Gastrocnemius medialis (tissue), 4 donors: ENCODE measurements at regions not wholly inside any gene's neighbourhood (a gene's known extent, or its start where the extent isn't known, plus 50 kb on each side); places are given as distances from the start of the nearest gene placed in this dataset.

Experiments
- POLR2A ChIP-seq, 2 donors: fragments of 450-650 bp; IDR thresholded peaks; one replicate each; pipeline ENCODE4 v1.6.1; 2017; ENCODE audit warnings: antibody characterized with exemption in 2 of 2, mild to moderate bottlenecking in 2 of 2, moderate library complexity in 2 of 2
- TF ChIP-seq, protein P1 (sequence below), 5 experiments: fragments of 450-650 bp in 3 of 5; fragments of 200-600 bp in 2 of 5; sonication (generic) in 2 of 5; IDR thresholded peaks in 4 of 5; conservative IDR thresholded peaks in 1 of 5; 1 replicate in 4 of 5; 2 replicates in 1 of 5; pipeline ENCODE4 v1.5.1; 2016 to 2019; ENCODE audit warnings: antibody characterized with exemption in 5 of 5, mild to moderate bottlenecking in 3 of 5, moderate library complexity in 3 of 5

DNA sequence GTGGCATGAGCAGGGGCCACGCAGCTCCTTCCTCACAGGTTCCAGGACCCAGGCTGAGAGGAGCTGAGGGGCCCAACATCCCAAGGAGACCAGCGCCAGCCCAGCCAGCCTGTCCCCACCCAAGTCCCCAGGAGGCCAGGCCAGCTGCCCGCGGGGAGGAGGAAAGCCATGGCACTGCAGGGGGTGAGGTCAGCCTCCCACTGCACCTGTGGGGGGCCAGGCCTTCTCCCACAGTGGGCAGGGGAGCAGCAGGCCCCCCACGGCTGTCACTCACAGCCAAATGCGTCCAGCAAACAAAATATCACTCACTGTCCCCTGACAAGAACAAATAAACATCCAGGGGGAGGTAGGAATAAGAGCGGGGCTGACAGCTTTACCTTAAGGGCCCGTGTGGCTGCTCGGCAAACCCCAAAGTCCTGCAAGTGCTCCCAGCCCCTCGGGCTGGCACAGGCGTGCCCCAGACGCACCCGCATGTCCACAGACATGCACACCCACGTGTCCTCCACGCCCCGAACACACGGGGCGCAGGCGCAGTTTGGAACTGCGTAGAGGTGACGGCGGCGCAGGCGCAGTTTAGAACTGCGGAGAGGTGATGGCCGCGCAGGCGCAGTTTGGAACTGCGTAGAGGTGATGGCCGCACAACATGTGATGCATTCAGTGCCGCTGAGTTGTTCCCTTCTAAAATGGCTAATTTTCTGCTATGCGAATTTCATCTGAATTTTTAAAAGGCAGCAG lies 291.1 kb downstream of the FOXL1 start:
- TF ChIP-seq, protein P1, sequence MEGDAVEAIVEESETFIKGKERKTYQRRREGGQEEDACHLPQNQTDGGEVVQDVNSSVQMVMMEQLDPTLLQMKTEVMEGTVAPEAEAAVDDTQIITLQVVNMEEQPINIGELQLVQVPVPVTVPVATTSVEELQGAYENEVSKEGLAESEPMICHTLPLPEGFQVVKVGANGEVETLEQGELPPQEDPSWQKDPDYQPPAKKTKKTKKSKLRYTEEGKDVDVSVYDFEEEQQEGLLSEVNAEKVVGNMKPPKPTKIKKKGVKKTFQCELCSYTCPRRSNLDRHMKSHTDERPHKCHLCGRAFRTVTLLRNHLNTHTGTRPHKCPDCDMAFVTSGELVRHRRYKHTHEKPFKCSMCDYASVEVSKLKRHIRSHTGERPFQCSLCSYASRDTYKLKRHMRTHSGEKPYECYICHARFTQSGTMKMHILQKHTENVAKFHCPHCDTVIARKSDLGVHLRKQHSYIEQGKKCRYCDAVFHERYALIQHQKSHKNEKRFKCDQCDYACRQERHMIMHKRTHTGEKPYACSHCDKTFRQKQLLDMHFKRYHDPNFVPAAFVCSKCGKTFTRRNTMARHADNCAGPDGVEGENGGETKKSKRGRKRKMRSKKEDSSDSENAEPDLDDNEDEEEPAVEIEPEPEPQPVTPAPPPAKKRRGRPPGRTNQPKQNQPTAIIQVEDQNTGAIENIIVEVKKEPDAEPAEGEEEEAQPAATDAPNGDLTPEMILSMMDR (IDR thresholded peaks at IDR 0.05 in 4 of 5, conservative IDR thresholded peaks at IDR 0.05 in 1 of 5): no peak
- TF ChIP-seq POLR2A (IDR thresholded peaks at IDR 0.05): no peak
